WTC11 (cell line): ENCODE measurements at regions not wholly inside any gene's neighbourhood (a gene's known extent, or its start where the extent isn't known, plus 50 kb on each side); places are given as distances from the start of the nearest gene placed in this dataset.

Source experiments
- ATAC-seq: fragments of 200-7000 bp; cut with Tn5 transposase; 2 replicates; pipeline ENCODE4 v1.10.0; 2021; ENCODE audit warnings: mild to moderate bottlenecking, moderate library complexity
- CTCF ChIA-PET: fragments of 300-600 bp; sonication (Branson Sonifier 250); formaldehyde crosslinking; loops from one replicate; lab custom pipeline; 2021; ENCODE audit warnings: antibody characterized with exemption; lab: Charles Lee
- POLR2A ChIA-PET: fragments of 350-600 bp; sonication (Branson Sonifier 250); formaldehyde crosslinking; loops from one replicate; lab custom pipeline; 2021; ENCODE audit warnings: antibody characterized with exemption; lab: Charles Lee
- DNase-seq: peaks from one replicate; pipeline ENCODE4 v3.0.0; 2021; ENCODE audit warnings: low spot score
- H3K27ac Mint-ChIP-seq: 2 replicates; pipeline ENCODE4 v1.8.0; 2021; ENCODE audit warnings: mixed read lengths
- H3K27me3 Mint-ChIP-seq: 2 replicates; pipeline ENCODE4 v1.8.0; 2021; ENCODE audit warnings: low read depth, mild to moderate bottlenecking, moderate library complexity, mixed read lengths
- H3K36me3 Mint-ChIP-seq: 2 replicates; pipeline ENCODE4 v1.8.0; 2021; ENCODE audit warnings: mixed read lengths
- H3K4me1 Mint-ChIP-seq: 2 replicates; pipeline ENCODE4 v1.8.0; 2022; ENCODE audit warnings: mixed read lengths
- H3K4me3 Mint-ChIP-seq: 2 replicates; pipeline ENCODE4 v1.8.0; 2021; ENCODE audit warnings: mild to moderate bottlenecking, moderate library complexity, mixed read lengths
- H3K9me3 Mint-ChIP-seq: 2 replicates; pipeline ENCODE4 v1.8.0; 2021; ENCODE audit warnings: mixed read lengths
- CDX4 ChIP-seq: fragments of 250-450 bp; sonication (Bioruptor Pico); IDR thresholded peaks from 2 replicates; pipeline ENCODE4 v1.9.0; 2021; ENCODE audit warnings: moderate library complexity, mild to moderate bottlenecking, inconsistent platforms, borderline replicate concordance
- ELF4 ChIP-seq: sonication (generic); formaldehyde crosslinking; IDR thresholded peaks from 2 replicates; pipeline ENCODE4 v1.8.1; 2022; ENCODE audit warnings: low read depth, mild to moderate bottlenecking, moderate library complexity, missing genetic modification reagents
- ETV6 ChIP-seq: sonication (generic); formaldehyde crosslinking; IDR thresholded peaks from 2 replicates; pipeline ENCODE4 v1.8.1; 2022; ENCODE audit warnings: mild to moderate bottlenecking, missing genetic modification reagents
- GABPB1 ChIP-seq: sonication (generic); formaldehyde crosslinking; IDR thresholded peaks from 2 replicates; pipeline ENCODE4 v1.8.1; 2023; ENCODE audit warnings: mild to moderate bottlenecking, missing genetic modification reagents
- HMGXB4 ChIP-seq: sonication (generic); formaldehyde crosslinking; IDR thresholded peaks from 2 replicates; pipeline ENCODE4 v1.8.1; 2023; ENCODE audit warnings: mild to moderate bottlenecking, moderate library complexity, missing genetic modification reagents
- NFATC4 ChIP-seq: fragments of 250-450 bp; sonication (Bioruptor Pico); IDR thresholded peaks from 2 replicates; pipeline ENCODE4 v1.9.0; 2021; ENCODE audit warnings: mild to moderate bottlenecking
- NFYB ChIP-seq: sonication (generic); formaldehyde crosslinking; conservative IDR thresholded peaks from 2 replicates; pipeline ENCODE4 v1.8.0; 2022; ENCODE audit warnings: low read depth, missing genetic modification reagents
- NR1H2 ChIP-seq: sonication (generic); formaldehyde crosslinking; IDR thresholded peaks from 2 replicates; pipeline ENCODE4 v1.9.0; 2021; ENCODE audit warnings: mild to moderate bottlenecking, moderate library complexity, missing genetic modification reagents
- NR2C2 ChIP-seq: sonication (generic); formaldehyde crosslinking; IDR thresholded peaks from 2 replicates; pipeline ENCODE4 v1.8.0; 2022; ENCODE audit warnings: mild to moderate bottlenecking, missing genetic modification reagents
- NR3C1 ChIP-seq: sonication (generic); formaldehyde crosslinking; conservative IDR thresholded peaks from 2 replicates; pipeline ENCODE4 v1.8.1; 2023; ENCODE audit warnings: low read depth, mild to moderate bottlenecking, missing genetic modification reagents
- OVOL2 ChIP-seq: fragments of 250-450 bp; sonication (Bioruptor Pico); IDR thresholded peaks from 2 replicates; pipeline ENCODE4 v1.9.0; 2021; ENCODE audit warnings: mild to moderate bottlenecking, borderline replicate concordance
- PREB ChIP-seq: sonication (generic); formaldehyde crosslinking; IDR thresholded peaks from 2 replicates; pipeline ENCODE4 v1.8.1; 2022; ENCODE audit warnings: mild to moderate bottlenecking, missing genetic modification reagents, moderate library complexity, borderline replicate concordance
- PRRX2 ChIP-seq: fragments of 250-450 bp; sonication (Bioruptor Pico); IDR thresholded peaks from 2 replicates; pipeline ENCODE4 v1.8.0; 2021; ENCODE audit warnings: mild to moderate bottlenecking
- RORB ChIP-seq: fragments of 250-450 bp; sonication (Bioruptor Pico); IDR thresholded peaks from 2 replicates; pipeline ENCODE4 v1.9.0; 2021; ENCODE audit warnings: mild to moderate bottlenecking
- SMAD4 ChIP-seq: sonication (generic); formaldehyde crosslinking; IDR thresholded peaks from 2 replicates; pipeline ENCODE4 v1.8.0; 2022; ENCODE audit warnings: mild to moderate bottlenecking, missing genetic modification reagents
- TEAD1 ChIP-seq: sonication (generic); formaldehyde crosslinking; IDR thresholded peaks from 2 replicates; pipeline ENCODE4 v1.8.0; 2022; ENCODE audit warnings: mild to moderate bottlenecking, missing genetic modification reagents
- TP53 ChIP-seq: sonication (generic); formaldehyde crosslinking; IDR thresholded peaks from 2 replicates; pipeline ENCODE4 v1.8.1; 2023; ENCODE audit warnings: mild to moderate bottlenecking, missing genetic modification reagents
- ZBTB21 ChIP-seq: sonication (generic); formaldehyde crosslinking; IDR thresholded peaks from 2 replicates; pipeline ENCODE4 v1.8.1; 2023; ENCODE audit warnings: mild to moderate bottlenecking, missing genetic modification reagents, borderline replicate concordance
- ZNF317 ChIP-seq: sonication (generic); formaldehyde crosslinking; IDR thresholded peaks from 2 replicates; pipeline ENCODE4 v1.8.1; 2023; ENCODE audit warnings: low read depth, mild to moderate bottlenecking, moderate library complexity, missing genetic modification reagents, borderline replicate concordance
- TF ChIP-seq, protein P1 (sequence below): sonication (generic); formaldehyde crosslinking; IDR thresholded peaks from 2 replicates; pipeline ENCODE4 v1.8.0; 2023; ENCODE audit warnings: missing genetic modification reagents, mild to moderate bottlenecking, borderline replicate concordance
- TF ChIP-seq, protein P2 (sequence below): sonication (generic); formaldehyde crosslinking; IDR thresholded peaks from 2 replicates; pipeline ENCODE4 v1.8.0; 2022; ENCODE audit warnings: missing genetic modification reagents

DNA sequence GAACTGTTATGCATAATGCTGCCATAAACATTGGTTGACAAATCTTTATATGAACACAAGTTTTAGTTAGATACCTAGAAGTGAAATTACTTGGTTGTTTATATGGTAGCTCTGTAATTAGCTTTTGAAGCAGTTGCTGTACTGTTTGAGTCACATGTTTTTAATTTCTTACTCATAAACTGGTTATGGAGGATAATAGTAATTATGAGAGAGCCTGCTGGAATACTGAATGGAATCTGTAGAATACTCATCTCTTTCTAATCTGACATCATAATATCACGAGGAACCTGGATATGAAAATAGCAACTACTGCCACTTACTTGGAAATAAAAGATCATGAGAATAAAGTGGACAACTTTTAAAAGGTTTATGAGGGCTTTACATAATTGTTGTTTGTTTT is 509.2 kb downstream of the CETN3 start (continued):
- TF ChIP-seq, protein P1, sequence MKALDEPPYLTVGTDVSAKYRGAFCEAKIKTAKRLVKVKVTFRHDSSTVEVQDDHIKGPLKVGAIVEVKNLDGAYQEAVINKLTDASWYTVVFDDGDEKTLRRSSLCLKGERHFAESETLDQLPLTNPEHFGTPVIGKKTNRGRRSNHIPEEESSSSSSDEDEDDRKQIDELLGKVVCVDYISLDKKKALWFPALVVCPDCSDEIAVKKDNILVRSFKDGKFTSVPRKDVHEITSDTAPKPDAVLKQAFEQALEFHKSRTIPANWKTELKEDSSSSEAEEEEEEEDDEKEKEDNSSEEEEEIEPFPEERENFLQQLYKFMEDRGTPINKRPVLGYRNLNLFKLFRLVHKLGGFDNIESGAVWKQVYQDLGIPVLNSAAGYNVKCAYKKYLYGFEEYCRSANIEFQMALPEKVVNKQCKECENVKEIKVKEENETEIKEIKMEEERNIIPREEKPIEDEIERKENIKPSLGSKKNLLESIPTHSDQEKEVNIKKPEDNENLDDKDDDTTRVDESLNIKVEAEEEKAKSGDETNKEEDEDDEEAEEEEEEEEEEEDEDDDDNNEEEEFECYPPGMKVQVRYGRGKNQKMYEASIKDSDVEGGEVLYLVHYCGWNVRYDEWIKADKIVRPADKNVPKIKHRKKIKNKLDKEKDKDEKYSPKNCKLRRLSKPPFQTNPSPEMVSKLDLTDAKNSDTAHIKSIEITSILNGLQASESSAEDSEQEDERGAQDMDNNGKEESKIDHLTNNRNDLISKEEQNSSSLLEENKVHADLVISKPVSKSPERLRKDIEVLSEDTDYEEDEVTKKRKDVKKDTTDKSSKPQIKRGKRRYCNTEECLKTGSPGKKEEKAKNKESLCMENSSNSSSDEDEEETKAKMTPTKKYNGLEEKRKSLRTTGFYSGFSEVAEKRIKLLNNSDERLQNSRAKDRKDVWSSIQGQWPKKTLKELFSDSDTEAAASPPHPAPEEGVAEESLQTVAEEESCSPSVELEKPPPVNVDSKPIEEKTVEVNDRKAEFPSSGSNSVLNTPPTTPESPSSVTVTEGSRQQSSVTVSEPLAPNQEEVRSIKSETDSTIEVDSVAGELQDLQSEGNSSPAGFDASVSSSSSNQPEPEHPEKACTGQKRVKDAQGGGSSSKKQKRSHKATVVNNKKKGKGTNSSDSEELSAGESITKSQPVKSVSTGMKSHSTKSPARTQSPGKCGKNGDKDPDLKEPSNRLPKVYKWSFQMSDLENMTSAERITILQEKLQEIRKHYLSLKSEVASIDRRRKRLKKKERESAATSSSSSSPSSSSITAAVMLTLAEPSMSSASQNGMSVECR (CRISPR knock-in tag) = no peak
- TF ChIP-seq OVOL2 (CRISPR knock-in tag) (no peak), NR2C2 (CRISPR knock-in tag) (no peak), NR3C1 (no peak), CDX4 (CRISPR knock-in tag) (no peak), ZNF317 (CRISPR knock-in tag) (no peak), NFATC4 (no peak), RORB (CRISPR knock-in tag) (no peak), PRRX2 (CRISPR knock-in tag) (no peak)

- H3K4me3 Mint-ChIP-seq = no peak overlapping the region
- POLR2A ChIA-PET = interaction anchor here (1.0 kb wide), 1 partner anchor 10 kb away, joined by 3 read pairs; no protein-coding TSS in a partner anchor
- no peak overlapping the region for H3K27ac Mint-ChIP-seq
- ATAC-seq (no peak), DNase-seq (no peak)
- CTCF ChIA-PET = no interaction called here
- TF ChIP-seq SMAD4 (CRISPR knock-in tag) (no peak), TEAD1 (CRISPR knock-in tag) (no peak), ZBTB21 (CRISPR knock-in tag) (no peak), ELF4 (no peak), NR1H2 (CRISPR knock-in tag) (no peak), ETV6 (CRISPR knock-in tag) (no peak), TP53 (CRISPR knock-in tag) (no peak)
- H3K4me1 Mint-ChIP-seq = no peaks in the 10 kb centered on the region
- H3K36me3 Mint-ChIP-seq = peaks cover 7% of the 10 kb centered on the region
- no peaks in the 10 kb centered on the region for H3K27me3 Mint-ChIP-seq
- peaks cover 28% of the 10 kb centered on the region for H3K9me3 Mint-ChIP-seq
These were observed 510.0 kb downstream of the CETN3 start for GRCh38 chr5:89899559-89899958.

DNA sequence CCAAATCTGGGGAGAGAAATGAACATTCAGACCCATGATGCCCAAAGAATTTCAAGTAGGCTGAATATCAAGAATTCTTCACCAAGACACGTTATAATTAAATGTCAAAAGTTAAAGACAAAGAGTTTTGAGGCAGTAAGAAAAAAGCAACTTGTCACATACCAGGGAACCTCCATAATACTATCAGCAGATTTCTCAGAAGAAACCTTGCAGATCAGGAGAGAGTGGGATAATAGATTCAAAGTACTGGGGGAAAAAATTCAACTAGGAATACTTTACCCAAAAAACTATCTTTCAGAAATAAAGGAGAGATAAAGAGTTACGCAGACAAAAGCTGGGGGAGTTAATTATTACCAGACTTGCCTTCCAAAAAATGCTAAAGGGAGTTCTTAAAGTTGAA is 516.0 kb downstream of the CETN3 start:
- CTCF ChIA-PET = no interaction called here
- ATAC-seq = no peak
- no peak overlapping the region for H3K27ac Mint-ChIP-seq
- H3K4me1 Mint-ChIP-seq = no peaks in the 10 kb centered on the region
- H3K4me3 Mint-ChIP-seq = no peak overlapping the region
- H3K36me3 Mint-ChIP-seq = peaks cover 29% of the 10 kb centered on the region
- TF ChIP-seq NR3C1 = no peak
- no peak for TF ChIP-seq NR1H2 (CRISPR knock-in tag)
- TF ChIP-seq, protein P2, sequence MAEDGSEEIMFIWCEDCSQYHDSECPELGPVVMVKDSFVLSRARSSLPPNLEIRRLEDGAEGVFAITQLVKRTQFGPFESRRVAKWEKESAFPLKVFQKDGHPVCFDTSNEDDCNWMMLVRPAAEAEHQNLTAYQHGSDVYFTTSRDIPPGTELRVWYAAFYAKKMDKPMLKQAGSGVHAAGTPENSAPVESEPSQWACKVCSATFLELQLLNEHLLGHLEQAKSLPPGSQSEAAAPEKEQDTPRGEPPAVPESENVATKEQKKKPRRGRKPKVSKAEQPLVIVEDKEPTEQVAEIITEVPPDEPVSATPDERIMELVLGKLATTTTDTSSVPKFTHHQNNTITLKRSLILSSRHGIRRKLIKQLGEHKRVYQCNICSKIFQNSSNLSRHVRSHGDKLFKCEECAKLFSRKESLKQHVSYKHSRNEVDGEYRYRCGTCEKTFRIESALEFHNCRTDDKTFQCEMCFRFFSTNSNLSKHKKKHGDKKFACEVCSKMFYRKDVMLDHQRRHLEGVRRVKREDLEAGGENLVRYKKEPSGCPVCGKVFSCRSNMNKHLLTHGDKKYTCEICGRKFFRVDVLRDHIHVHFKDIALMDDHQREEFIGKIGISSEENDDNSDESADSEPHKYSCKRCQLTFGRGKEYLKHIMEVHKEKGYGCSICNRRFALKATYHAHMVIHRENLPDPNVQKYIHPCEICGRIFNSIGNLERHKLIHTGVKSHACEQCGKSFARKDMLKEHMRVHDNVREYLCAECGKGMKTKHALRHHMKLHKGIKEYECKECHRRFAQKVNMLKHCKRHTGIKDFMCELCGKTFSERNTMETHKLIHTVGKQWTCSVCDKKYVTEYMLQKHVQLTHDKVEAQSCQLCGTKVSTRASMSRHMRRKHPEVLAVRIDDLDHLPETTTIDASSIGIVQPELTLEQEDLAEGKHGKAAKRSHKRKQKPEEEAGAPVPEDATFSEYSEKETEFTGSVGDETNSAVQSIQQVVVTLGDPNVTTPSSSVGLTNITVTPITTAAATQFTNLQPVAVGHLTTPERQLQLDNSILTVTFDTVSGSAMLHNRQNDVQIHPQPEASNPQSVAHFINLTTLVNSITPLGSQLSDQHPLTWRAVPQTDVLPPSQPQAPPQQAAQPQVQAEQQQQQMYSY (CRISPR knock-in tag) = no peak
- no peak for TF ChIP-seq GABPB1 (CRISPR knock-in tag)
- TF ChIP-seq PREB (CRISPR knock-in tag) = no peak
- no peak for TF ChIP-seq HMGXB4 (CRISPR knock-in tag)
- no peak for TF ChIP-seq NFYB (CRISPR knock-in tag)
- TF ChIP-seq, all 79 proteins: peak for 0
- DNase-seq = no peak
- Mint-ChIP-seq H3K27me3 (no peaks in the 10 kb centered on the region; the same call in 1 of the 2 replicates), H3K9me3 (peaks cover 52% of the 10 kb centered on the region)
- POLR2A ChIA-PET = no interaction called here
